Endothelial cell of umbilical vein (primary cell): ENCODE measurements at regions not wholly inside any gene's neighbourhood (a gene's known extent, or its start where the extent isn't known, plus 50 kb on each side); places are given as distances from the start of the nearest gene placed in this dataset.

Experiments
- BruUV-seq: library from RNA; stranded (reverse); fragments of 400-500 nt; replicated peaks from 2 replicates; lab custom pipeline; 2021; lab: Mats Ljungman, UMichigan
- CTCF ChIA-PET: fragments of 300-600, 350-600 bp; sonication (Branson Sonifier 250); formaldehyde crosslinking; loops from one replicate; lab custom pipeline; 2021; ENCODE audit warnings: antibody characterized with exemption, inconsistent platforms; lab: Charles Lee
- POLR2A ChIA-PET: fragments of 300-600, 350-600 bp; sonication (Branson Sonifier 250); formaldehyde crosslinking; loops from one replicate; lab custom pipeline; 2021; ENCODE audit warnings: antibody characterized with exemption, inconsistent platforms; lab: Charles Lee
- DNase-seq: peaks from one replicate; pipeline ENCODE4 v3.0.0-alpha.2; 2011; ENCODE audit warnings: low read depth, low spot score
- FAIRE-seq: peaks from 2 replicates; lab custom pipeline; 2011; peaks lifted over from hg19 to GRCh38; lab: Jason Lieb, UNC
- H2AFZ ChIP-seq: 2 replicates; pipeline ENCODE4 v1.6.0; 2012; ENCODE audit warnings: low read depth, low read length, control low read depth, inconsistent platforms
- H3K27ac ChIP-seq: 2 replicates; pipeline ENCODE4 v1.5.1; 2011; ENCODE audit warnings: low read depth, mild to moderate bottlenecking, control low read depth, low read length, moderate library complexity; ENCODE audit not compliant: insufficient read depth
- H3K27me3 ChIP-seq, 2 experiments: 2 replicates each; pipeline versions ENCODE4 v1.6.0 to v1.6.1; 2011; ENCODE audit warnings: low read length in 2 of 2, mixed read lengths in 1 of 2; ENCODE audit not compliant: control insufficient read depth in 2 of 2, insufficient read depth in 2 of 2
- H3K36me3 ChIP-seq, 2 experiments: 2 replicates in 1 of 2; 3 replicates in 1 of 2; pipeline ENCODE4 v1.5.1; 2011; ENCODE audit warnings: low read length in 2 of 2, mild to moderate bottlenecking in 1 of 2, moderate library complexity in 1 of 2; ENCODE audit not compliant: control insufficient read depth in 2 of 2, insufficient read depth in 2 of 2; ENCODE audit errors: extremely low read depth in 1 of 2
- H3K4me1 ChIP-seq: 3 replicates; pipeline ENCODE4 v1.5.1; 2011; ENCODE audit warnings: mild to moderate bottlenecking, low read length; ENCODE audit not compliant: control insufficient read depth, insufficient read depth; ENCODE audit errors: extremely low read depth
- H3K4me2 ChIP-seq: 2 replicates; pipeline ENCODE4 v1.6.1; 2011; ENCODE audit warnings: low read length, control low read depth, mixed read lengths; ENCODE audit not compliant: insufficient read depth
- H3K4me3 ChIP-seq, 3 experiments: fragments of 200-600 bp in 1 of 3; sonication (generic), shearing (Covaris generic) in 1 of 3; replicated peaks in 1 of 3; 2 replicates each; pipeline ENCODE4 v1.5.1; 2011 to 2016; ENCODE audit warnings: control low read depth in 3 of 3, low read length in 3 of 3, mild to moderate bottlenecking in 2 of 3, inconsistent platforms in 1 of 3, low read depth in 1 of 3, moderate library complexity in 1 of 3; ENCODE audit not compliant: insufficient read depth in 1 of 3
- H3K79me2 ChIP-seq: 2 replicates; pipeline ENCODE4 v1.6.0; 2012; ENCODE audit warnings: low read length, inconsistent platforms; ENCODE audit not compliant: control insufficient read depth, insufficient read depth
- H3K9ac ChIP-seq: replicated peaks from 2 replicates; pipeline ENCODE3; 2011; ENCODE audit warnings: low read length, control low read depth; ENCODE audit not compliant: insufficient read depth; ENCODE audit errors: extremely low read depth
- H3K9me1 ChIP-seq: replicated peaks from 3 replicates; pipeline ENCODE4 v1.6.0; 2011; ENCODE audit warnings: mild to moderate bottlenecking, low read length; ENCODE audit not compliant: control insufficient read depth, insufficient read depth; ENCODE audit errors: extremely low read depth
- H3K9me3 ChIP-seq: replicated peaks from 2 replicates; pipeline ENCODE4 v1.5.1; 2012; ENCODE audit warnings: low read length, inconsistent platforms; ENCODE audit not compliant: control insufficient read depth, insufficient read depth
- H4K20me1 ChIP-seq: replicated peaks from 2 replicates; pipeline ENCODE3; 2011; ENCODE audit warnings: mild to moderate bottlenecking, low read length; ENCODE audit not compliant: control insufficient read depth, insufficient read depth; ENCODE audit errors: extremely low read depth
- EZH2 ChIP-seq: IDR thresholded peaks from 2 replicates; pipeline ENCODE4 v1.6.1; 2012; ENCODE audit warnings: borderline replicate concordance, low read depth, mild to moderate bottlenecking, moderate library complexity, low read length, inconsistent platforms; ENCODE audit not compliant: severe bottlenecking
- FOS ChIP-seq: IDR thresholded peaks from 2 replicates; pipeline ENCODE4 v1.6.1; 2011; ENCODE audit warnings: mild to moderate bottlenecking, low read length, moderate library complexity, borderline replicate concordance; ENCODE audit not compliant: insufficient read depth
- GATA2 ChIP-seq: IDR thresholded peaks from 2 replicates; pipeline ENCODE4 v1.7.0; 2011; ENCODE audit warnings: low read depth, mild to moderate bottlenecking, moderate library complexity, mixed read lengths, low read length; ENCODE audit not compliant: insufficient read length, insufficient read depth
- JUN ChIP-seq: IDR thresholded peaks from 2 replicates; pipeline ENCODE4 v1.6.1; 2011; ENCODE audit warnings: borderline replicate concordance, low read depth; ENCODE audit not compliant: insufficient read length, insufficient read depth
- MYC ChIP-seq: IDR thresholded peaks from one replicate; pipeline ENCODE4 v1.6.1; 2011; ENCODE audit warnings: mild to moderate bottlenecking, low read depth, low read length
- POLR2A ChIP-seq: IDR thresholded peaks from 2 replicates; pipeline ENCODE4 v1.6.1; 2012; ENCODE audit warnings: low read depth, mild to moderate bottlenecking, control low read depth, low read length
- POLR2AphosphoS5 ChIP-seq: IDR thresholded peaks from 2 replicates; pipeline ENCODE4 v1.6.1; 2012; ENCODE audit warnings: low read depth, mild to moderate bottlenecking, control low read depth, low read length, moderate library complexity; ENCODE audit not compliant: insufficient read depth
- dilution Hi-C: fragments of 300-500 bp; cut with MboI; formaldehyde crosslinking; loops from one replicate; pipeline ENCODE4 v1.15.0; 2019; ENCODE audit warnings: low sequenced_read_pairs; ENCODE audit not compliant: extremely low pct_ligation_motif_present
- intact Hi-C: fragments of 100-400 bp; cut with micrococcal nuclease; formaldehyde crosslinking; loops from one replicate; pipeline ENCODE4 v1.10.0; 2022
- TF ChIP-seq, protein P1 (sequence below): IDR thresholded peaks from 2 replicates; pipeline ENCODE4 v1.6.1; 2011; ENCODE audit not compliant: insufficient read depth, insufficient read length
- TF ChIP-seq, protein P2 (sequence below), 2 donors: IDR thresholded peaks; 1 replicate in 1 of 2; 2 replicates in 1 of 2; pipeline ENCODE4 v1.5.1; 2011; ENCODE audit warnings: low read length in 2 of 2, mild to moderate bottlenecking in 2 of 2, moderate library complexity in 2 of 2, control low read depth in 1 of 2, inconsistent platforms in 1 of 2, low read depth in 1 of 2; ENCODE audit not compliant: insufficient read depth in 1 of 2; ENCODE audit errors: extremely low read depth in 1 of 2

DNA sequence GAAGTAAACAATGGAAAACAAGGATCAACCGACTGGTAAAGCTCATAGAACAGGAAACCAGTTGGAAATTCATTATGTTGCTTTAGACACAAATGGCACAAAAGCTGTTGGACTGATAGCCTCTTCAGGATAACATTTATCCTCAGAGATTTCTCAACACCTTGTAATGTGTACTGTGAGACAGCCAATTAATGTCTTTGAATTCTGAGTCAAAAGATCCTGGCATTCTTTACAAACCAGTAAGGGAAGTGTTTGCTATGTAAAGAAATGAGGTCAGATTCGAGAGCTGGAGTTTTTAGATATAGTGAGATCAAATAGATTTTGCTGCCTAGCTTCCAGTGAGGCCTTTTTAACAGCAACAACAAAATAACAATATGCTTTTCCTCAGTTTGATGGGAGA is 439.2 kb downstream of the C6orf118 start:
- Histone ChIP-seq H3K9ac (no peak overlapping the region), H3K27ac (no peak overlapping the region), H3K9me1 (no peaks in the 10 kb centered on the region), H3K4me1 (no peaks in the 10 kb centered on the region), H2AFZ (no peak overlapping the region), H3K4me3 (no peak overlapping the region), H3K79me2 (no peaks in the 10 kb centered on the region), H3K4me2 (no peak overlapping the region), H3K27me3 (no peaks in the 10 kb centered on the region), H3K36me3 (no peaks in the 10 kb centered on the region), H3K9me3 (peaks cover 2% of the 10 kb centered on the region), H4K20me1 (no peaks in the 10 kb centered on the region)
- ChIA-PET CTCF (no interaction called here), POLR2A (no interaction called here)
- FAIRE-seq (no peak), DNase-seq (no peak)
- intact Hi-C loops = no loop called here
- BruUV-seq = no TSS peak
- dilution Hi-C loops = no loop called here
- TF ChIP-seq, protein P1, sequence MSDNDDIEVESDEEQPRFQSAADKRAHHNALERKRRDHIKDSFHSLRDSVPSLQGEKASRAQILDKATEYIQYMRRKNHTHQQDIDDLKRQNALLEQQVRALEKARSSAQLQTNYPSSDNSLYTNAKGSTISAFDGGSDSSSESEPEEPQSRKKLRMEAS = no peak
- TF ChIP-seq POLR2AphosphoS5 (no peak), FOS (no peak), GATA2 (no peak), POLR2A (no peak), MYC (no peak), EZH2 (no peak), JUN (no peak)
- TF ChIP-seq, protein P2, sequence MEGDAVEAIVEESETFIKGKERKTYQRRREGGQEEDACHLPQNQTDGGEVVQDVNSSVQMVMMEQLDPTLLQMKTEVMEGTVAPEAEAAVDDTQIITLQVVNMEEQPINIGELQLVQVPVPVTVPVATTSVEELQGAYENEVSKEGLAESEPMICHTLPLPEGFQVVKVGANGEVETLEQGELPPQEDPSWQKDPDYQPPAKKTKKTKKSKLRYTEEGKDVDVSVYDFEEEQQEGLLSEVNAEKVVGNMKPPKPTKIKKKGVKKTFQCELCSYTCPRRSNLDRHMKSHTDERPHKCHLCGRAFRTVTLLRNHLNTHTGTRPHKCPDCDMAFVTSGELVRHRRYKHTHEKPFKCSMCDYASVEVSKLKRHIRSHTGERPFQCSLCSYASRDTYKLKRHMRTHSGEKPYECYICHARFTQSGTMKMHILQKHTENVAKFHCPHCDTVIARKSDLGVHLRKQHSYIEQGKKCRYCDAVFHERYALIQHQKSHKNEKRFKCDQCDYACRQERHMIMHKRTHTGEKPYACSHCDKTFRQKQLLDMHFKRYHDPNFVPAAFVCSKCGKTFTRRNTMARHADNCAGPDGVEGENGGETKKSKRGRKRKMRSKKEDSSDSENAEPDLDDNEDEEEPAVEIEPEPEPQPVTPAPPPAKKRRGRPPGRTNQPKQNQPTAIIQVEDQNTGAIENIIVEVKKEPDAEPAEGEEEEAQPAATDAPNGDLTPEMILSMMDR (IDR thresholded peaks at IDR 0.05; ENCODE audit: extremely low read depth in 1 of 2, insufficient read depth in 1 of 2, low read depth in 1 of 2, low read length in 2 of 2) = no peak
